H1 (cell line): ENCODE measurements at regions not wholly inside any gene's neighbourhood (a gene's known extent, or its start where the extent isn't known, plus 50 kb on each side); places are given as distances from the start of the nearest gene placed in this dataset.

Experiments
- SUZ12 ChIP-seq: fragments of 200-600 bp; sonication (generic); IDR thresholded peaks from 2 replicates; pipeline ENCODE4 v1.6.1; 2012; ENCODE audit warnings: mild to moderate bottlenecking, inconsistent platforms, low read length, moderate library complexity, mixed read lengths

DNA sequence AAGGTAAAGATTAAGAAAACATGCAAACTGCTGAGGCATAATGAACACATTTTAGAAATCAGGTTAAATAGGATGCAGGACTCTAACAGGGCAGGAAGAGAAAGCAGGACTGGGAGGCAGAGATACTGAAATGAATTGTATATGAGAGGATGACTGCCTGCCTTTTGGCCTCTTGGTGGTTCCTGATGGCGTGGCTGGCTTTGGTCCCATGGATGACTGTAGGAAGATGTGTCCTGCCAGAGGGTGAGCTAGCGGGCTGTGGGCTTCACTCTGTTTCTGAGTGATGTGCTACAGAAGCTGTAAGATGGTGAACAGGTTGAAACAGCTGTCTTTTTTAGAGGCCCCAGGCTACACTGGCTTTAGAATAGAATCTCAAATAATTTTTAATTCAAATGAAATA lies 517.0 kb downstream of the SLC4A3 start (continued):
- TF ChIP-seq SUZ12: no peak
